Natural killer cell treated with Interleukin-12 subunit alpha and Interleukin-12 subunit beta and Interleukin-15 and Interleukin-18, amount 100 ng/mL, for 72 hours (primary cell): ENCODE measurements at regions not wholly inside any gene's neighbourhood (a gene's known extent, or its start where the extent isn't known, plus 50 kb on each side); places are given as distances from the start of the nearest gene placed in this dataset.

Experiments
- ATAC-seq, 2 donors: fragments of 150-1000 bp; cut with Tn5 transposase in 1 of 2; sonication (Bioruptor Pico), chemical (Tn5 transposase) in 1 of 2; 2 replicates each; pipeline ENCODE4 v1.10.0; 2021
- DNase-seq: peaks from one replicate; pipeline ENCODE4 v3.0.0; 2022; ENCODE audit warnings: low spot score
- H3K27ac Mint-ChIP-seq, 2 donors: 1 replicate in 1 of 2; 2 replicates in 1 of 2; pipeline ENCODE4 v1.8.0; 2022; ENCODE audit warnings: mixed read lengths in 2 of 2, mild to moderate bottlenecking in 1 of 2, moderate library complexity in 1 of 2
- H3K27me3 Mint-ChIP-seq, 2 donors: 1 replicate in 1 of 2; 2 replicates in 1 of 2; pipeline ENCODE4 v1.8.0; 2022; ENCODE audit warnings: mixed read lengths in 2 of 2
- H3K36me3 Mint-ChIP-seq: one replicate; pipeline ENCODE4 v1.8.0; 2022; ENCODE audit warnings: mixed read lengths
- H3K4me1 Mint-ChIP-seq, 2 donors: 1 replicate in 1 of 2; 2 replicates in 1 of 2; pipeline ENCODE4 v1.8.0; 2022; ENCODE audit warnings: low read depth in 2 of 2, mixed read lengths in 2 of 2, mild to moderate bottlenecking in 1 of 2
- H3K4me3 Mint-ChIP-seq: one replicate; pipeline ENCODE4 v1.8.0; 2022; ENCODE audit warnings: mixed read lengths
- H3K9me3 Mint-ChIP-seq: 2 replicates; pipeline ENCODE4 v1.8.0; 2022; ENCODE audit warnings: mixed read lengths

GRCh38 chr4:165700855-165701254, 172.2 kb upstream of the TLL1 start:
- Mint-ChIP-seq H3K4me3 (no peak overlapping the region), H3K27me3 (no peaks in the 10 kb centered on the region), H3K4me1 (no peaks in the 10 kb centered on the region), H3K27ac (no peak overlapping the region), H3K36me3 (no peaks in the 10 kb centered on the region), H3K9me3 (peaks cover 4% of the 10 kb centered on the region)
- ATAC-seq (no peak), DNase-seq (no peak)

- H3K27ac Mint-ChIP-seq: no peak overlapping the region
- no peak overlapping the region for H3K4me3 Mint-ChIP-seq
- no peaks in the 10 kb centered on the region for H3K9me3 Mint-ChIP-seq
- H3K4me1 Mint-ChIP-seq: no peaks in the 10 kb centered on the region
- no peaks in the 10 kb centered on the region for H3K36me3 Mint-ChIP-seq
- DNase-seq (no peak), ATAC-seq (no peak)
- no peaks in the 10 kb centered on the region for H3K27me3 Mint-ChIP-seq
Observed at GRCh38 chr4:165707128-165707527, 165.9 kb upstream of the TLL1 start.

GRCh38 chr4:165709516-165709915, 163.5 kb upstream of the TLL1 start:
- H3K4me3 Mint-ChIP-seq: no peak overlapping the region
- no peaks in the 10 kb centered on the region for H3K4me1 Mint-ChIP-seq
- DNase-seq: no peak
- no peak overlapping the region for H3K27ac Mint-ChIP-seq
- no peaks in the 10 kb centered on the region for H3K36me3 Mint-ChIP-seq
- H3K9me3 Mint-ChIP-seq: no peaks in the 10 kb centered on the region
- ATAC-seq: no peak
- no peaks in the 10 kb centered on the region for H3K27me3 Mint-ChIP-seq

GRCh38 chr4:165709973-165710526, 163.0 kb upstream of the TLL1 start:
- ATAC-seq (no peak), DNase-seq (no peak)
- Mint-ChIP-seq H3K27ac (no peak overlapping the region), H3K27me3 (no peaks in the 10 kb centered on the region), H3K9me3 (no peaks in the 10 kb centered on the region), H3K4me3 (no peak overlapping the region), H3K36me3 (no peaks in the 10 kb centered on the region), H3K4me1 (no peaks in the 10 kb centered on the region)

- Mint-ChIP-seq H3K27ac (no peak overlapping the region), H3K4me3 (no peak overlapping the region), H3K4me1 (no peaks in the 10 kb centered on the region), H3K27me3 (no peaks in the 10 kb centered on the region), H3K9me3 (no peaks in the 10 kb centered on the region), H3K36me3 (no peaks in the 10 kb centered on the region)
- no peak for DNase-seq
- no peak for ATAC-seq
Observed at GRCh38 chr4:165711436-165711835, 161.6 kb upstream of the TLL1 start.

- H3K27ac Mint-ChIP-seq: no peak overlapping the region
- no peak overlapping the region for H3K4me3 Mint-ChIP-seq
- no peak for ATAC-seq
- no peaks in the 10 kb centered on the region for H3K36me3 Mint-ChIP-seq
- no peaks in the 10 kb centered on the region for H3K27me3 Mint-ChIP-seq
- no peaks in the 10 kb centered on the region for H3K9me3 Mint-ChIP-seq
- DNase-seq: no peak
- H3K4me1 Mint-ChIP-seq: no peaks in the 10 kb centered on the region
Observed at GRCh38 chr4:165711912-165712311, 161.1 kb upstream of the TLL1 start.

GRCh38 chr4:165714650-165715049, 158.4 kb upstream of the TLL1 start:
- Mint-ChIP-seq H3K9me3 (no peaks in the 10 kb centered on the region), H3K36me3 (no peaks in the 10 kb centered on the region), H3K27me3 (no peaks in the 10 kb centered on the region)

GRCh38 chr4:165715211-165715610, 157.8 kb upstream of the TLL1 start:
- ATAC-seq (no peak), DNase-seq (no peak)
- H3K36me3 Mint-ChIP-seq: no peaks in the 10 kb centered on the region
- no peaks in the 10 kb centered on the region for H3K27me3 Mint-ChIP-seq
- no peak overlapping the region for H3K4me3 Mint-ChIP-seq
- no peaks in the 10 kb centered on the region for H3K4me1 Mint-ChIP-seq
- H3K27ac Mint-ChIP-seq: no peak overlapping the region
- no peaks in the 10 kb centered on the region for H3K9me3 Mint-ChIP-seq

More at GRCh38 chr4:165714650-165715049, 158.4 kb upstream of the TLL1 start:
- no peak overlapping the region for H3K27ac Mint-ChIP-seq
- DNase-seq: no peak
- no peak overlapping the region for H3K4me3 Mint-ChIP-seq
- ATAC-seq: no peak
- H3K4me1 Mint-ChIP-seq: no peaks in the 10 kb centered on the region

- Mint-ChIP-seq H3K27me3 (no peaks in the 10 kb centered on the region), H3K27ac (no peak overlapping the region), H3K36me3 (no peaks in the 10 kb centered on the region), H3K9me3 (no peaks in the 10 kb centered on the region), H3K4me3 (no peak overlapping the region), H3K4me1 (no peaks in the 10 kb centered on the region)
- ATAC-seq (no peak), DNase-seq (no peak)
Observed at GRCh38 chr4:165715989-165716388, 157.0 kb upstream of the TLL1 start.

GRCh38 chr4:165716472-165716871, 156.6 kb upstream of the TLL1 start:
- H3K27me3 Mint-ChIP-seq: no peaks in the 10 kb centered on the region
- H3K4me3 Mint-ChIP-seq: no peak overlapping the region
- no peak for ATAC-seq
- no peaks in the 10 kb centered on the region for H3K36me3 Mint-ChIP-seq
- no peaks in the 10 kb centered on the region for H3K9me3 Mint-ChIP-seq
- DNase-seq: no peak
- no peaks in the 10 kb centered on the region for H3K4me1 Mint-ChIP-seq
- H3K27ac Mint-ChIP-seq: no peak overlapping the region

GRCh38 chr4:165718660-165719059, 154.4 kb upstream of the TLL1 start:
- Mint-ChIP-seq H3K9me3 (no peaks in the 10 kb centered on the region), H3K4me3 (no peak overlapping the region), H3K27me3 (no peaks in the 10 kb centered on the region), H3K27ac (no peak overlapping the region), H3K4me1 (no peaks in the 10 kb centered on the region), H3K36me3 (no peaks in the 10 kb centered on the region)
- ATAC-seq: no peak
- no peak for DNase-seq

- Mint-ChIP-seq H3K27ac (no peak overlapping the region), H3K4me3 (no peak overlapping the region), H3K27me3 (no peaks in the 10 kb centered on the region), H3K4me1 (no peaks in the 10 kb centered on the region), H3K36me3 (no peaks in the 10 kb centered on the region), H3K9me3 (no peaks in the 10 kb centered on the region)
- no peak for ATAC-seq
- no peak for DNase-seq
Observed at GRCh38 chr4:165720411-165721082, 152.5 kb upstream of the TLL1 start.

- Mint-ChIP-seq H3K27me3 (no peaks in the 10 kb centered on the region), H3K36me3 (no peaks in the 10 kb centered on the region), H3K27ac (no peak overlapping the region), H3K9me3 (peaks cover 3% of the 10 kb centered on the region), H3K4me3 (no peak overlapping the region), H3K4me1 (no peaks in the 10 kb centered on the region)
- no peak for DNase-seq
- ATAC-seq: no peak
Observed at GRCh38 chr4:165721815-165722214, 151.2 kb upstream of the TLL1 start.

GRCh38 chr4:165723051-165723795, 149.8 kb upstream of the TLL1 start:
- ATAC-seq (no peak), DNase-seq (no peak)
- H3K27ac Mint-ChIP-seq: no peak overlapping the region
- H3K4me1 Mint-ChIP-seq: no peaks in the 10 kb centered on the region
- H3K36me3 Mint-ChIP-seq: no peaks in the 10 kb centered on the region
- no peaks in the 10 kb centered on the region for H3K27me3 Mint-ChIP-seq
- peaks cover 3% of the 10 kb centered on the region for H3K9me3 Mint-ChIP-seq
- H3K4me3 Mint-ChIP-seq: no peak overlapping the region
